ENCODE measurements at regions not wholly inside any gene's neighbourhood (a gene's known extent, or its start where the extent isn't known, plus 50 kb on each side); places are given as distances from the start of the nearest gene placed in this dataset.
"Not testable (repeated sequence)": the region's sequence is repeated elsewhere in the genome, so short reads cannot be mapped to it uniquely, and the experiment has no call there.

DNA sequence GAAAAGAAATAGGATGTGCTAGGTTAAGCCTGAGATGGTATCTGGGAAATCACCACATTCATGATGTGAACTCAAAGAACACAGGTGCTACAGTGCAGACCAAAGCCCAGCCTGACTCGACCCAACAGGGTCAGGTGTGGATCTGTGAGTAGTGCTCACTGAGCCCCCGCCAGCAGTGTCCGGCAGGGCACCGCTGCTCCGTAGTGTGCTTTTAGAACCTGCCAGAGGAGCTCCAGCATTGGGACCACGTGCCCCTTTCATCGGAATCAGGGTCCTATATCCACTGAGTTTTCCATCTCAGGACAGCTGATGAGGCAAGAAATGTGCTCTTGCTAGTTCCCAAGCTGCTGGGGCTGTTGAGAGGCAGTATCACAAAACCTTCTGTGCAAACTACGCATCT, 74.4 kb downstream of the NBPF8 start:
- TF ChIP-seq, protein P1, sequence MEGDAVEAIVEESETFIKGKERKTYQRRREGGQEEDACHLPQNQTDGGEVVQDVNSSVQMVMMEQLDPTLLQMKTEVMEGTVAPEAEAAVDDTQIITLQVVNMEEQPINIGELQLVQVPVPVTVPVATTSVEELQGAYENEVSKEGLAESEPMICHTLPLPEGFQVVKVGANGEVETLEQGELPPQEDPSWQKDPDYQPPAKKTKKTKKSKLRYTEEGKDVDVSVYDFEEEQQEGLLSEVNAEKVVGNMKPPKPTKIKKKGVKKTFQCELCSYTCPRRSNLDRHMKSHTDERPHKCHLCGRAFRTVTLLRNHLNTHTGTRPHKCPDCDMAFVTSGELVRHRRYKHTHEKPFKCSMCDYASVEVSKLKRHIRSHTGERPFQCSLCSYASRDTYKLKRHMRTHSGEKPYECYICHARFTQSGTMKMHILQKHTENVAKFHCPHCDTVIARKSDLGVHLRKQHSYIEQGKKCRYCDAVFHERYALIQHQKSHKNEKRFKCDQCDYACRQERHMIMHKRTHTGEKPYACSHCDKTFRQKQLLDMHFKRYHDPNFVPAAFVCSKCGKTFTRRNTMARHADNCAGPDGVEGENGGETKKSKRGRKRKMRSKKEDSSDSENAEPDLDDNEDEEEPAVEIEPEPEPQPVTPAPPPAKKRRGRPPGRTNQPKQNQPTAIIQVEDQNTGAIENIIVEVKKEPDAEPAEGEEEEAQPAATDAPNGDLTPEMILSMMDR (IDR thresholded peaks at IDR 0.05; ENCODE audit: insufficient read depth, low read length, poor library complexity, severe bottlenecking), result not testable (repeated sequence)
- not testable (repeated sequence) for TF ChIP-seq EZH2phosphoT487 (conservative IDR thresholded peaks at IDR 0.05; ENCODE audit: low read length)

Measured in SU-DHL-6 (cell line).